CD4-positive, alpha-beta T cell treated with Interleukin-10 for 1 hour (primary cell): ENCODE measurements at regions not wholly inside any gene's neighbourhood (a gene's known extent, or its start where the extent isn't known, plus 50 kb on each side); places are given as distances from the start of the nearest gene placed in this dataset.

Experiments used
- DNase-seq: peaks from one replicate; pipeline ENCODE4 v3.0.0-alpha.2; 2020

GRCh38 chr6:169839493-169839892, 88.1 kb downstream of the ERMARD start:
- no peak for DNase-seq

- DNase-seq: no peak
These were observed 87.6 kb downstream of the ERMARD start for GRCh38 chr6:169839029-169839481.

GRCh38 chr6:169838346-169839028, 87.1 kb downstream of the ERMARD start:
- DNase-seq: no peak

GRCh38 chr6:169837529-169838250, 86.3 kb downstream of the ERMARD start:
- DNase-seq: no peak

- DNase-seq: no peak
These were observed 81.9 kb downstream of the ERMARD start for GRCh38 chr6:169833258-169833794.

- DNase-seq: no peak
These were observed 81.0 kb downstream of the ERMARD start for GRCh38 chr6:169832247-169832948.

- peak; percentile 67 for DNase-seq
These were observed 80.2 kb downstream of the ERMARD start for GRCh38 chr6:169831450-169832246.
